SK-N-MC (cell line): ENCODE measurements at regions not wholly inside any gene's neighbourhood (a gene's known extent, or its start where the extent isn't known, plus 50 kb on each side); places are given as distances from the start of the nearest gene placed in this dataset.

Source experiments
- EZH2 ChIP-seq: fragments of 200-600 bp; sonication (generic); IDR thresholded peaks from one replicate; pipeline ENCODE4 v1.6.1; 2017; ENCODE audit warnings: antibody characterized with exemption
- POLR2AphosphoS5 ChIP-seq: IDR thresholded peaks from 2 replicates; pipeline ENCODE4 v1.6.1; 2012; ENCODE audit warnings: mild to moderate bottlenecking, low read depth, low read length, borderline replicate concordance

GRCh38 chr15:44882499-44882968 lies 74.0 kb upstream of the TERB2 start:
- TF ChIP-seq POLR2AphosphoS5 (no peak), EZH2 (no peak)
